GM23338 (cell line): ENCODE measurements at regions not wholly inside any gene's neighbourhood (a gene's known extent, or its start where the extent isn't known, plus 50 kb on each side); places are given as distances from the start of the nearest gene placed in this dataset.
A peak's percentile ranks its signal among the peaks of the same experiment; 100 is the strongest.

Experiments
- ATAC-seq: fragments of 200-7000 bp; cut with Tn5 transposase; 3 replicates; pipeline ENCODE4 v1.9.1; 2020
- DNase-seq: peaks from one replicate; pipeline ENCODE4 v3.0.0-alpha.2; 2015; ENCODE audit warnings: low spot score
- H2AFZ ChIP-seq: fragments of 200-600 bp; sonication (generic); 2 replicates; pipeline ENCODE4 v1.8.0; 2016; ENCODE audit warnings: antibody characterized with exemption, mild to moderate bottlenecking, moderate library complexity
- H3F3A ChIP-seq: fragments of 200-600 bp; sonication (generic); replicated peaks from 2 replicates; pipeline ENCODE4 v1.8.0; 2017; ENCODE audit warnings: antibody characterized with exemption, mixed run types, low read depth
- H3K27ac ChIP-seq: fragments of 200-600 bp; sonication (generic); 2 replicates; pipeline ENCODE4 v1.6.1; 2016; ENCODE audit warnings: low read depth
- H3K27me3 ChIP-seq: fragments of 200-600 bp; sonication (generic); 2 replicates; pipeline ENCODE4 v1.8.0; 2016; ENCODE audit warnings: mild to moderate bottlenecking, mixed run types, moderate library complexity; ENCODE audit not compliant: insufficient read depth
- H3K36me3 ChIP-seq: fragments of 200-600 bp; sonication (generic); 2 replicates; pipeline ENCODE4 v1.8.0; 2016; ENCODE audit warnings: mild to moderate bottlenecking; ENCODE audit not compliant: insufficient read depth
- H3K4me1 ChIP-seq: fragments of 200-600 bp; sonication (generic); 2 replicates; pipeline ENCODE4 v1.8.0; 2016; ENCODE audit warnings: mild to moderate bottlenecking, moderate library complexity; ENCODE audit not compliant: insufficient read depth
- H3K4me2 ChIP-seq: fragments of 200-600 bp; sonication (generic); 2 replicates; pipeline ENCODE4 v1.7.1; 2017; ENCODE audit warnings: mixed run types
- H3K4me3 ChIP-seq: fragments of 200-600 bp; sonication (generic); 2 replicates; pipeline ENCODE4 v1.6.1; 2016; ENCODE audit warnings: mixed run types
- H3K79me2 ChIP-seq: fragments of 200-600 bp; sonication (generic); replicated peaks from 2 replicates; pipeline ENCODE4 v1.8.0; 2017; ENCODE audit warnings: mild to moderate bottlenecking; ENCODE audit not compliant: insufficient read depth
- H3K9me2 ChIP-seq: fragments of 200-600 bp; sonication (generic); 2 replicates; pipeline ENCODE4 v1.8.0; 2017; ENCODE audit not compliant: insufficient read depth
- H4K20me1 ChIP-seq: fragments of 200-600 bp; sonication (generic); replicated peaks from 2 replicates; pipeline ENCODE4 v1.8.0; 2017; ENCODE audit warnings: mild to moderate bottlenecking; ENCODE audit not compliant: insufficient read depth
- H3K27ac Mint-ChIP-seq: 2 replicates; pipeline ENCODE4 v1.8.0; 2020; ENCODE audit warnings: inconsistent platforms, mild to moderate bottlenecking, moderate library complexity, mixed read lengths
- H3K27me3 Mint-ChIP-seq: 3 replicates; pipeline ENCODE4 v1.8.0; 2022; ENCODE audit warnings: low read depth, mild to moderate bottlenecking, moderate library complexity, mixed read lengths, inconsistent platforms; ENCODE audit not compliant: insufficient read depth, poor library complexity
- H3K36me3 Mint-ChIP-seq: 3 replicates; pipeline ENCODE4 v1.8.0; 2021; ENCODE audit warnings: low read depth, mild to moderate bottlenecking, inconsistent platforms, moderate library complexity, mixed read lengths
- H3K4me1 Mint-ChIP-seq: 3 replicates; pipeline ENCODE4 v1.8.0; 2020; ENCODE audit warnings: mild to moderate bottlenecking, inconsistent platforms, mixed read lengths
- H3K4me3 Mint-ChIP-seq: 3 replicates; pipeline ENCODE4 v1.8.0; 2021; ENCODE audit warnings: moderate library complexity, mild to moderate bottlenecking, inconsistent platforms, mixed read lengths
- H3K9me3 Mint-ChIP-seq: 3 replicates; pipeline ENCODE4 v1.8.0; 2020; ENCODE audit warnings: moderate library complexity, mild to moderate bottlenecking, inconsistent platforms, mixed read lengths
- CREB1 ChIP-seq: fragments of 250-450 bp; sonication (Bioruptor Pico); IDR thresholded peaks from 2 replicates; pipeline ENCODE4 v1.5.0; 2020; ENCODE audit warnings: low read depth, mild to moderate bottlenecking, moderate library complexity
- EZH2phosphoT487 ChIP-seq: fragments of 200-600 bp; sonication (generic); IDR thresholded peaks from one replicate; pipeline ENCODE4 v1.8.1; 2018; ENCODE audit warnings: antibody characterized with exemption; ENCODE audit not compliant: unreplicated experiment
- JUNB ChIP-seq: IDR thresholded peaks from one replicate; pipeline ENCODE4 v1.6.1; 2016; ENCODE audit warnings: antibody characterized with exemption; ENCODE audit not compliant: unreplicated experiment
- NANOG ChIP-seq: IDR thresholded peaks from 2 replicates; pipeline ENCODE4 v1.6.1; 2016; ENCODE audit warnings: antibody characterized with exemption, borderline replicate concordance
- POLR2AphosphoS5 ChIP-seq: IDR thresholded peaks from 2 replicates; pipeline ENCODE4 v1.6.1; 2016; ENCODE audit warnings: antibody characterized with exemption, low read depth
- STAT1 ChIP-seq: IDR thresholded peaks from one replicate; pipeline ENCODE4 v1.6.1; 2016; ENCODE audit warnings: antibody characterized with exemption; ENCODE audit not compliant: unreplicated experiment
- ZNF114 ChIP-seq: fragments of 250-450 bp; sonication (Bioruptor Pico); IDR thresholded peaks from 2 replicates; pipeline ENCODE4 v1.5.0; 2020; ENCODE audit warnings: mild to moderate bottlenecking, moderate library complexity
- ZNF331 ChIP-seq: fragments of 250-450 bp; sonication (Bioruptor Pico); IDR thresholded peaks from 2 replicates; pipeline ENCODE4 v1.5.0; 2020; ENCODE audit warnings: low read depth, mild to moderate bottlenecking, moderate library complexity
- TF ChIP-seq, protein P1 (sequence below), 2 experiments: fragments of 200-600 bp in 1 of 2; sonication (generic) in 1 of 2; conservative IDR thresholded peaks; 2 replicates each; pipeline versions ENCODE4 v1.5.1 to v1.6.1; 2016 to 2017; ENCODE audit warnings: antibody characterized with exemption in 2 of 2, low read depth in 2 of 2, mild to moderate bottlenecking in 2 of 2, moderate library complexity in 1 of 2
- TF ChIP-seq, protein P2 (sequence below): fragments of 250-450 bp; sonication (Bioruptor Pico); IDR thresholded peaks from 2 replicates; pipeline ENCODE4 v1.5.0; 2020; ENCODE audit warnings: mild to moderate bottlenecking, moderate library complexity
- TF ChIP-seq, protein P3 (sequence below): IDR thresholded peaks from 2 replicates; pipeline ENCODE4 v1.6.1; 2016; ENCODE audit warnings: antibody characterized with exemption

DNA sequence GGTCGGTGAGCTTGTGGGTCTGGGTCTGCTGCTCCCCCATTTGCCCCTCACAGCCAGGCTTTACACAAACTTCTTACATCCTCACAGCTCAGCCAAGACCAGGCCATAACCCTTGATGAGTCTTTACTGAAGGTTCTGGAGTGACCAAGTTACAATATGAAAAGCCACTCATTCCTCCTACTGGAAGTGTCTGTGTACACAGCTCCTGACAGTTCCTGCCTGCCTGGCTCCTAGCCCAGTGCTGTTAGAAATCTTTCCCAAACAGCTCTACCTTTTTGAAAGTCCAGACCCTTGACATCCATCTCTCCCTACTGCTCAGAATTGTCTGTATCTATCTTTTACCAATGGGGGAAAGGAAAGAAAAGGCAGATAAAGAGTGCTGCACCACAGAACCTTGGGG, 106.9 kb downstream of the PAX1 start:
- Mint-ChIP-seq H3K36me3 (no peaks in the 10 kb centered on the region; the same call in 2 of the 3 replicates), H3K4me1 (no peaks in the 10 kb centered on the region; the same call in 2 of the 3 replicates), H3K4me3 (no peak overlapping the region), H3K27me3 (peaks cover 7% of the 10 kb centered on the region), H3K27ac (no peak overlapping the region), H3K9me3 (no peaks in the 10 kb centered on the region; the same call in 2 of the 3 replicates)
- no peak for ATAC-seq
- no peak overlapping the region for H3K4me3 ChIP-seq
- no peaks in the 10 kb centered on the region for H3K79me2 ChIP-seq
- TF ChIP-seq, protein P1, sequence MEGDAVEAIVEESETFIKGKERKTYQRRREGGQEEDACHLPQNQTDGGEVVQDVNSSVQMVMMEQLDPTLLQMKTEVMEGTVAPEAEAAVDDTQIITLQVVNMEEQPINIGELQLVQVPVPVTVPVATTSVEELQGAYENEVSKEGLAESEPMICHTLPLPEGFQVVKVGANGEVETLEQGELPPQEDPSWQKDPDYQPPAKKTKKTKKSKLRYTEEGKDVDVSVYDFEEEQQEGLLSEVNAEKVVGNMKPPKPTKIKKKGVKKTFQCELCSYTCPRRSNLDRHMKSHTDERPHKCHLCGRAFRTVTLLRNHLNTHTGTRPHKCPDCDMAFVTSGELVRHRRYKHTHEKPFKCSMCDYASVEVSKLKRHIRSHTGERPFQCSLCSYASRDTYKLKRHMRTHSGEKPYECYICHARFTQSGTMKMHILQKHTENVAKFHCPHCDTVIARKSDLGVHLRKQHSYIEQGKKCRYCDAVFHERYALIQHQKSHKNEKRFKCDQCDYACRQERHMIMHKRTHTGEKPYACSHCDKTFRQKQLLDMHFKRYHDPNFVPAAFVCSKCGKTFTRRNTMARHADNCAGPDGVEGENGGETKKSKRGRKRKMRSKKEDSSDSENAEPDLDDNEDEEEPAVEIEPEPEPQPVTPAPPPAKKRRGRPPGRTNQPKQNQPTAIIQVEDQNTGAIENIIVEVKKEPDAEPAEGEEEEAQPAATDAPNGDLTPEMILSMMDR (conservative IDR thresholded peaks at IDR 0.05; ENCODE audit: low read depth in 2 of 2), result no peak
- TF ChIP-seq JUNB, result no peak
- no peak for TF ChIP-seq ZNF114 (CRISPR knock-in tag)
- no peak for TF ChIP-seq EZH2phosphoT487
- H3K27ac ChIP-seq, result no peak overlapping the region
- no peaks in the 10 kb centered on the region for H3K4me1 ChIP-seq
- H3F3A ChIP-seq, result no peaks in the 10 kb centered on the region
- 0 out of 2 replicates have a peak overlapping the region, but pooled peaks have one; percentile 59 for H2AFZ ChIP-seq
- H3K9me2 ChIP-seq, result 0 out of 2 replicates have a peak, but pooled peaks cover 5% of the 10 kb centered on the region
- H3K4me2 ChIP-seq, result no peak overlapping the region
- no peak for DNase-seq
- H3K36me3 ChIP-seq, result no peaks in the 10 kb centered on the region
- no peaks in the 10 kb centered on the region for H4K20me1 ChIP-seq
- H3K27me3 ChIP-seq, result no peaks in the 10 kb centered on the region; the same call in 1 of the 2 replicates

DNA sequence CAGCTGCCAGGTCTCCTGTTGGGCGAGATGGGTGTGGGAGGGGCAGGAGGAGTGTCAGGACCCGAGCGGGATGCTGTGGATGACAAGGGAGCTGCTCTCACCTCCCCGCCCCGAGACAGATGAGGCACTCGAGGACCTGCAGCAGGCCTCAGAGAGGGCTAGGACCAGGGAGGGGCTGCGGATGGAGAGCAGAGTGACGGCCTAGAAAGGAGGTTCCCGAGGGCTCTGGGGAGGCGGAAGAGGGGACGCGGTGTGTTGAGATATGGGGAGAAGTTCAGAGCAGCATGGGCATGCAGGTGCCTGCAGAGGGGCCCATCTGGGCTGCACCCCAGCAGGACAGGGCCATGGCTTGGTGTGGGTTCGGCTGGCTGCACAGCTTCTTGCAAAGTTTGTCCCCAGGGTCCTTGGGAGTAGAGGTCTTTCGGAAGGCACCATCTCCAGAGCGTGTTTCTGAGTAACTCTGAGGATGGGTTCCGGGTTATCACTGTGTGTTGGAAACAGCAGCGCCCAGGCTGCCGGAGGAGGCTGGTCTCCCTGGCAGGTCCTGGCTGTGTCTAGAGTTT, 104.6 kb downstream of the PAX1 start:
- Histone ChIP-seq H2AFZ (no peak overlapping the region), H3K27ac (no peak overlapping the region), H3K4me3 (no peak overlapping the region), H4K20me1 (no peaks in the 10 kb centered on the region), H3K9me2 (0 out of 2 replicates have a peak, but pooled peaks cover 10% of the 10 kb centered on the region), H3K4me2 (no peak overlapping the region), H3K79me2 (no peaks in the 10 kb centered on the region), H3K36me3 (no peaks in the 10 kb centered on the region), H3F3A (no peaks in the 10 kb centered on the region), H3K4me1 (no peaks in the 10 kb centered on the region), H3K27me3 (no peaks in the 10 kb centered on the region; the same call in 1 of the 2 replicates)
- H3K36me3 Mint-ChIP-seq, result no peaks in the 10 kb centered on the region; the same call in 2 of the 3 replicates
- H3K27ac Mint-ChIP-seq, result no peak overlapping the region
- no peak for DNase-seq
- H3K9me3 Mint-ChIP-seq, result no peaks in the 10 kb centered on the region; the same call in 2 of the 3 replicates
- no peak for ATAC-seq
- no peak overlapping the region for H3K4me3 Mint-ChIP-seq
- peaks cover 7% of the 10 kb centered on the region for H3K27me3 Mint-ChIP-seq
- no peaks in the 10 kb centered on the region; the same call in 2 of the 3 replicates for H3K4me1 Mint-ChIP-seq
- TF ChIP-seq CREB1 (CRISPR knock-in tag) (no peak), STAT1 (no peak), POLR2AphosphoS5 (no peak), NANOG (no peak), ZNF114 (CRISPR knock-in tag) (no peak), ZNF331 (CRISPR knock-in tag) (no peak), EZH2phosphoT487 (no peak)
- TF ChIP-seq, protein P2, sequence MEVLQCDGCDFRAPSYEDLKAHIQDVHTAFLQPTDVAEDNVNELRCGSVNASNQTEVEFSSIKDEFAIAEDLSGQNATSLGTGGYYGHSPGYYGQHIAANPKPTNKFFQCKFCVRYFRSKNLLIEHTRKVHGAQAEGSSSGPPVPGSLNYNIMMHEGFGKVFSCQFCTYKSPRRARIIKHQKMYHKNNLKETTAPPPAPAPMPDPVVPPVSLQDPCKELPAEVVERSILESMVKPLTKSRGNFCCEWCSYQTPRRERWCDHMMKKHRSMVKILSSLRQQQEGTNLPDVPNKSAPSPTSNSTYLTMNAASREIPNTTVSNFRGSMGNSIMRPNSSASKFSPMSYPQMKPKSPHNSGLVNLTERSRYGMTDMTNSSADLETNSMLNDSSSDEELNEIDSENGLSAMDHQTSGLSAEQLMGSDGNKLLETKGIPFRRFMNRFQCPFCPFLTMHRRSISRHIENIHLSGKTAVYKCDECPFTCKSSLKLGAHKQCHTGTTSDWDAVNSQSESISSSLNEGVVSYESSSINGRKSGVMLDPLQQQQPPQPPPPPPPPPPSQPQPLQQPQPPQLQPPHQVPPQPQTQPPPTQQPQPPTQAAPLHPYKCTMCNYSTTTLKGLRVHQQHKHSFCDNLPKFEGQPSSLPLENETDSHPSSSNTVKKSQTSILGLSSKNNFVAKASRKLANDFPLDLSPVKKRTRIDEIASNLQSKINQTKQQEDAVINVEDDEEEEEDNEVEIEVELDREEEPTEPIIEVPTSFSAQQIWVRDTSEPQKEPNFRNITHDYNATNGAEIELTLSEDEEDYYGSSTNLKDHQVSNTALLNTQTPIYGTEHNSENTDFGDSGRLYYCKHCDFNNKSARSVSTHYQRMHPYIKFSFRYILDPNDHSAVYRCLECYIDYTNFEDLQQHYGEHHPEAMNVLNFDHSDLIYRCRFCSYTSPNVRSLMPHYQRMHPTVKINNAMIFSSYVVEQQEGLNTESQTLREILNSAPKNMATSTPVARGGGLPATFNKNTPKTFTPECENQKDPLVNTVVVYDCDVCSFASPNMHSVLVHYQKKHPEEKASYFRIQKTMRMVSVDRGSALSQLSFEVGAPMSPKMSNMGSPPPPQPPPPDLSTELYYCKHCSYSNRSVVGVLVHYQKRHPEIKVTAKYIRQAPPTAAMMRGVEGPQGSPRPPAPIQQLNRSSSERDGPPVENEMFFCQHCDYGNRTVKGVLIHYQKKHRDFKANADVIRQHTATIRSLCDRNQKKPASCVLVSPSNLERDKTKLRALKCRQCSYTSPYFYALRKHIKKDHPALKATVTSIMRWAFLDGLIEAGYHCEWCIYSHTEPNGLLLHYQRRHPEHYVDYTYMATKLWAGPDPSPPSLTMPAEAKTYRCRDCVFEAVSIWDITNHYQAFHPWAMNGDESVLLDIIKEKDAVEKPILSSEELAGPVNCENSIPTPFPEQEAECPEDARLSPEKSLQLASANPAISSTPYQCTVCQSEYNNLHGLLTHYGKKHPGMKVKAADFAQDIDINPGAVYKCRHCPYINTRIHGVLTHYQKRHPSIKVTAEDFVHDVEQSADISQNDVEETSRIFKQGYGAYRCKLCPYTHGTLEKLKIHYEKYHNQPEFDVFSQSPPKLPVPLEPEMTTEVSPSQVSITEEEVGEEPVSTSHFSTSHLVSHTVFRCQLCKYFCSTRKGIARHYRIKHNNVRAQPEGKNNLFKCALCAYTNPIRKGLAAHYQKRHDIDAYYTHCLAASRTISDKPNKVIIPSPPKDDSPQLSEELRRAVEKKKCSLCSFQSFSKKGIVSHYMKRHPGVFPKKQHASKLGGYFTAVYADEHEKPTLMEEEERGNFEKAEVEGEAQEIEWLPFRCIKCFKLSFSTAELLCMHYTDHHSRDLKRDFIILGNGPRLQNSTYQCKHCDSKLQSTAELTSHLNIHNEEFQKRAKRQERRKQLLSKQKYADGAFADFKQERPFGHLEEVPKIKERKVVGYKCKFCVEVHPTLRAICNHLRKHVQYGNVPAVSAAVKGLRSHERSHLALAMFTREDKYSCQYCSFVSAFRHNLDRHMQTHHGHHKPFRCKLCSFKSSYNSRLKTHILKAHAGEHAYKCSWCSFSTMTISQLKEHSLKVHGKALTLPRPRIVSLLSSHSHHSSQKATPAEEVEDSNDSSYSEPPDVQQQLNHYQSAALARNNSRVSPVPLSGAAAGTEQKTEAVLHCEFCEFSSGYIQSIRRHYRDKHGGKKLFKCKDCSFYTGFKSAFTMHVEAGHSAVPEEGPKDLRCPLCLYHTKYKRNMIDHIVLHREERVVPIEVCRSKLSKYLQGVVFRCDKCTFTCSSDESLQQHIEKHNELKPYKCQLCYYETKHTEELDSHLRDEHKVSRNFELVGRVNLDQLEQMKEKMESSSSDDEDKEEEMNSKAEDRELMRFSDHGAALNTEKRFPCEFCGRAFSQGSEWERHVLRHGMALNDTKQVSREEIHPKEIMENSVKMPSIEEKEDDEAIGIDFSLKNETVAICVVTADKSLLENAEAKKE, result no peak
- TF ChIP-seq, protein P3, sequence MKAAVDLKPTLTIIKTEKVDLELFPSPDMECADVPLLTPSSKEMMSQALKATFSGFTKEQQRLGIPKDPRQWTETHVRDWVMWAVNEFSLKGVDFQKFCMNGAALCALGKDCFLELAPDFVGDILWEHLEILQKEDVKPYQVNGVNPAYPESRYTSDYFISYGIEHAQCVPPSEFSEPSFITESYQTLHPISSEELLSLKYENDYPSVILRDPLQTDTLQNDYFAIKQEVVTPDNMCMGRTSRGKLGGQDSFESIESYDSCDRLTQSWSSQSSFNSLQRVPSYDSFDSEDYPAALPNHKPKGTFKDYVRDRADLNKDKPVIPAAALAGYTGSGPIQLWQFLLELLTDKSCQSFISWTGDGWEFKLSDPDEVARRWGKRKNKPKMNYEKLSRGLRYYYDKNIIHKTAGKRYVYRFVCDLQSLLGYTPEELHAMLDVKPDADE, result no peak
